Calu3 (cell line): ENCODE measurements at regions not wholly inside any gene's neighbourhood (a gene's known extent, or its start where the extent isn't known, plus 50 kb on each side); places are given as distances from the start of the nearest gene placed in this dataset.

Experiments used
- BruUV-seq: library from RNA; stranded (reverse); fragments of 400-500 nt; replicated peaks from 2 replicates; lab custom pipeline; 2021; lab: Mats Ljungman, UMichigan
- CTCF ChIA-PET: fragments of 300-600 bp; sonication (Branson Sonifier 250); formaldehyde crosslinking; loops from one replicate; lab custom pipeline; 2022; ENCODE audit warnings: antibody characterized with exemption; lab: Charles Lee
- DNase-seq: peaks from one replicate; pipeline ENCODE4 v3.0.0; 2022
- H3K27ac Mint-ChIP-seq: one replicate; pipeline ENCODE4 v1.8.0; 2022; ENCODE audit warnings: mixed read lengths; ENCODE audit not compliant: unreplicated experiment
- H3K27me3 Mint-ChIP-seq: one replicate; pipeline ENCODE4 v1.8.0; 2022; ENCODE audit warnings: mixed read lengths; ENCODE audit not compliant: unreplicated experiment
- H3K36me3 Mint-ChIP-seq: one replicate; pipeline ENCODE4 v1.8.0; 2022; ENCODE audit warnings: mild to moderate bottlenecking, moderate library complexity, mixed read lengths; ENCODE audit not compliant: insufficient read depth, unreplicated experiment
- H3K4me1 Mint-ChIP-seq: one replicate; pipeline ENCODE4 v1.8.0; 2022; ENCODE audit warnings: mild to moderate bottlenecking, low read depth, mixed read lengths; ENCODE audit not compliant: unreplicated experiment
- H3K4me3 Mint-ChIP-seq: one replicate; pipeline ENCODE4 v1.8.0; 2022; ENCODE audit warnings: mild to moderate bottlenecking, low read depth, moderate library complexity, mixed read lengths; ENCODE audit not compliant: unreplicated experiment
- H3K9me3 Mint-ChIP-seq: one replicate; pipeline ENCODE4 v1.8.0; 2022; ENCODE audit warnings: low read depth, mixed read lengths; ENCODE audit not compliant: unreplicated experiment
- CTCF ChIP-seq: fragments of 200-600 bp; IDR thresholded peaks from one replicate; pipeline ENCODE4 v1.8.0; 2022; ENCODE audit warnings: antibody characterized with exemption; ENCODE audit not compliant: unreplicated experiment
- intact Hi-C: fragments of 100-400 bp; cut with micrococcal nuclease; formaldehyde crosslinking; loops from one replicate; pipeline ENCODE4 v1.10.0; 2022; ENCODE audit not compliant: unreplicated experiment

- no peak for TF ChIP-seq CTCF
- intact Hi-C loops, result no loop called here
- Mint-ChIP-seq H3K4me1 (no peaks in the 10 kb centered on the region), H3K4me3 (no peak overlapping the region), H3K27me3 (no peaks in the 10 kb centered on the region), H3K36me3 (no peaks in the 10 kb centered on the region), H3K27ac (no peak overlapping the region), H3K9me3 (peaks cover 5% of the 10 kb centered on the region)
- DNase-seq, result no peak
- BruUV-seq, result no TSS peak
- CTCF ChIA-PET, result interaction anchor here (0.7 kb wide), 2 partner anchors 94 to 437 kb away, joined by 3 to 4 read pairs; no protein-coding TSS in a partner anchor
Observed at GRCh38 chr18:29439398-29439797, 1262.5 kb upstream of the CDH2 start.

GRCh38 chr18:29436459-29436858 lies 1259.5 kb upstream of the CDH2 start:
- H3K4me3 Mint-ChIP-seq, result no peak overlapping the region
- TF ChIP-seq CTCF, result no peak
- no peaks in the 10 kb centered on the region for H3K27me3 Mint-ChIP-seq
- no TSS peak for BruUV-seq
- CTCF ChIA-PET, result no interaction called here
- H3K9me3 Mint-ChIP-seq, result peaks cover 7% of the 10 kb centered on the region
- H3K27ac Mint-ChIP-seq, result no peak overlapping the region
- no peaks in the 10 kb centered on the region for H3K4me1 Mint-ChIP-seq
- H3K36me3 Mint-ChIP-seq, result no peaks in the 10 kb centered on the region
- intact Hi-C loops, result no loop called here
- no peak for DNase-seq

- no peak overlapping the region for H3K27ac Mint-ChIP-seq
- no peak for DNase-seq
- TF ChIP-seq CTCF, result no peak
- peaks cover 4% of the 10 kb centered on the region for H3K9me3 Mint-ChIP-seq
- intact Hi-C loops, result no loop called here
- no peaks in the 10 kb centered on the region for H3K4me1 Mint-ChIP-seq
- H3K36me3 Mint-ChIP-seq, result no peaks in the 10 kb centered on the region
- no TSS peak for BruUV-seq
- H3K4me3 Mint-ChIP-seq, result no peak overlapping the region
- CTCF ChIA-PET, result no interaction called here
- no peaks in the 10 kb centered on the region for H3K27me3 Mint-ChIP-seq
Observed at GRCh38 chr18:29434650-29435049, 1257.7 kb upstream of the CDH2 start.

- Mint-ChIP-seq H3K27me3 (no peaks in the 10 kb centered on the region), H3K4me1 (no peaks in the 10 kb centered on the region), H3K9me3 (peaks cover 8% of the 10 kb centered on the region), H3K4me3 (no peak overlapping the region), H3K36me3 (no peaks in the 10 kb centered on the region), H3K27ac (no peak overlapping the region)
- intact Hi-C loops, result no loop called here
- CTCF ChIA-PET, result no interaction called here
- no peak for DNase-seq
- BruUV-seq, result no TSS peak
- TF ChIP-seq CTCF, result no peak
Observed at GRCh38 chr18:29430416-29430815, 1253.5 kb upstream of the CDH2 start.

- no peak for DNase-seq
- H3K9me3 Mint-ChIP-seq, result peaks cover 10% of the 10 kb centered on the region
- no peaks in the 10 kb centered on the region for H3K36me3 Mint-ChIP-seq
Observed at GRCh38 chr18:29418136-29418535, 1241.2 kb upstream of the CDH2 start.

More at GRCh38 chr18:29418136-29418535, 1241.2 kb upstream of the CDH2 start:
- intact Hi-C loops, result no loop called here
- BruUV-seq, result no TSS peak
- CTCF ChIA-PET, result no interaction called here
- Mint-ChIP-seq H3K27ac (no peak overlapping the region), H3K4me1 (no peaks in the 10 kb centered on the region), H3K27me3 (no peaks in the 10 kb centered on the region), H3K4me3 (no peak overlapping the region)
- no peak for TF ChIP-seq CTCF
